Smooth muscle cell (in vitro differentiated cells): ENCODE measurements at regions not wholly inside any gene's neighbourhood (a gene's known extent, or its start where the extent isn't known, plus 50 kb on each side); places are given as distances from the start of the nearest gene placed in this dataset.
"Not testable (repeated sequence)": the region's sequence is repeated elsewhere in the genome, so short reads cannot be mapped to it uniquely, and the experiment has no call there.

Experiments used
- DNase-seq: peaks from one replicate; lab custom pipeline; 2025; ENCODE audit not compliant: unreplicated experiment; lab: John Stamatoyannopoulos, UW
- H2AFZ ChIP-seq: fragments of 200-600 bp; sonication (generic); 2 replicates; pipeline ENCODE4 v1.6.0; 2016; ENCODE audit warnings: antibody characterized with exemption, low read depth, mild to moderate bottlenecking
- H3F3A ChIP-seq: fragments of 200-600 bp; sonication (generic); 2 replicates; pipeline ENCODE4 v1.6.0; 2017; ENCODE audit warnings: antibody characterized with exemption, low read depth
- H3K27ac ChIP-seq: fragments of 200-600 bp; sonication (generic); 2 replicates; pipeline ENCODE4 v1.5.1; 2016; ENCODE audit warnings: low read depth, mild to moderate bottlenecking
- H3K27me3 ChIP-seq: fragments of 200-600 bp; sonication (generic); 2 replicates; pipeline ENCODE4 v1.6.1; 2016; ENCODE audit warnings: low read depth, mild to moderate bottlenecking
- H3K36me3 ChIP-seq: fragments of 200-600 bp; sonication (generic); 2 replicates; pipeline ENCODE4 v1.5.1; 2016; ENCODE audit warnings: low read depth
- H3K4me1 ChIP-seq: fragments of 200-600 bp; sonication (generic); 2 replicates; pipeline ENCODE4 v1.5.1; 2016; ENCODE audit warnings: low read depth
- H3K4me2 ChIP-seq: fragments of 200-600 bp; sonication (generic); 2 replicates; pipeline ENCODE4 v1.6.0; 2016; ENCODE audit warnings: mild to moderate bottlenecking
- H3K4me3 ChIP-seq: fragments of 200-600 bp; sonication (generic); 2 replicates; pipeline ENCODE4 v1.5.1; 2016; ENCODE audit warnings: mild to moderate bottlenecking
- H3K79me2 ChIP-seq: fragments of 200-600 bp; sonication (generic); 2 replicates; pipeline ENCODE4 v1.6.0; 2016; ENCODE audit warnings: low read depth, mild to moderate bottlenecking
- H3K9ac ChIP-seq: fragments of 200-600 bp; sonication (generic); 2 replicates; pipeline ENCODE4 v1.6.0; 2016; ENCODE audit warnings: low read depth
- H3K9me3 ChIP-seq: fragments of 200-600 bp; sonication (generic); replicated peaks from 2 replicates; pipeline ENCODE4 v1.5.1; 2016; ENCODE audit warnings: low read depth
- H4K20me1 ChIP-seq: fragments of 200-600 bp; sonication (generic); 2 replicates; pipeline ENCODE4 v1.6.0; 2016; ENCODE audit warnings: low read depth
- CTCF ChIP-seq: fragments of 200-600 bp; sonication (generic); IDR thresholded peaks from 2 replicates; pipeline ENCODE4 v1.5.1; 2017; ENCODE audit warnings: borderline replicate concordance, mild to moderate bottlenecking, antibody characterized with exemption; ENCODE audit not compliant: insufficient read depth, poor library complexity, severe bottlenecking
- WGBS: methylation state at CpG from one replicate; pipeline ENCODE4 v1.1.7; 2016; ENCODE audit warnings: low lambda C conversion rate; 5-methylcytosine and 5-hydroxymethylcytosine counted together

- WGBS, result 98% methylated on average over 4 of the region's 4 CpGs
- H3K9ac ChIP-seq, H3K4me3 ChIP-seq, H2AFZ ChIP-seq, H3K27me3 ChIP-seq, H3K4me1 ChIP-seq, H3K79me2 ChIP-seq, H3K4me2 ChIP-seq, H3K27ac ChIP-seq, H3K9me3 ChIP-seq, DNase-seq, H3K36me3 ChIP-seq, H3F3A ChIP-seq, H4K20me1 ChIP-seq: not testable (repeated sequence)
These were observed 85.3 kb upstream of the ADCY2 start for GRCh38 chr5:7310656-7311055.

- Histone ChIP-seq H3K4me2 (no peak overlapping the region), H3F3A (no peaks in the 10 kb centered on the region), H2AFZ (no peak overlapping the region), H3K79me2 (no peaks in the 10 kb centered on the region), H3K9me3 (no peaks in the 10 kb centered on the region), H3K4me1 (no peaks in the 10 kb centered on the region), H3K4me3 (no peak overlapping the region), H3K36me3 (no peaks in the 10 kb centered on the region), H3K27ac (no peak overlapping the region), H3K27me3 (no peaks in the 10 kb centered on the region), H4K20me1 (no peaks in the 10 kb centered on the region), H3K9ac (no peak overlapping the region)
- no peak for TF ChIP-seq CTCF
- DNase-seq, result no peak
- 81% methylated on average over 2 of the region's 2 CpGs for WGBS
These were observed 80.8 kb upstream of the ADCY2 start for GRCh38 chr5:7315118-7315517.

GRCh38 chr5:7317751-7318150 lies 78.2 kb upstream of the ADCY2 start:
- TF ChIP-seq CTCF, result no peak
- 50% methylated on average over 2 of the region's 2 CpGs for WGBS
- Histone ChIP-seq H2AFZ (no peak overlapping the region), H3K9me3 (no peaks in the 10 kb centered on the region), H3K9ac (no peak overlapping the region), H3K36me3 (no peaks in the 10 kb centered on the region), H3K4me1 (no peaks in the 10 kb centered on the region), H3K27ac (no peak overlapping the region), H4K20me1 (no peaks in the 10 kb centered on the region), H3K4me2 (no peak overlapping the region), H3K4me3 (no peak overlapping the region), H3F3A (no peaks in the 10 kb centered on the region), H3K79me2 (no peaks in the 10 kb centered on the region), H3K27me3 (no peaks in the 10 kb centered on the region)
- no peak for DNase-seq

- Histone ChIP-seq H3K9ac (no peak overlapping the region), H3K79me2 (no peaks in the 10 kb centered on the region), H3F3A (no peaks in the 10 kb centered on the region), H3K27me3 (no peaks in the 10 kb centered on the region), H2AFZ (no peak overlapping the region), H3K4me2 (peak overlapping the region; percentile 58), H3K27ac (peak overlapping the region; percentile 46), H3K36me3 (no peaks in the 10 kb centered on the region), H3K4me3 (no peak overlapping the region), H3K9me3 (no peaks in the 10 kb centered on the region), H4K20me1 (no peaks in the 10 kb centered on the region), H3K4me1 (no peaks in the 10 kb centered on the region)
- no peak for DNase-seq
- WGBS, result 40% methylated on average over 2 of the region's 2 CpGs
- no peak for TF ChIP-seq CTCF
These were observed 75.1 kb upstream of the ADCY2 start for GRCh38 chr5:7320701-7321301.
